Erythroblast (primary cell): ENCODE measurements at regions not wholly inside any gene's neighbourhood (a gene's known extent, or its start where the extent isn't known, plus 50 kb on each side); places are given as distances from the start of the nearest gene placed in this dataset.

ENCODE experiments used
- GATA1 ChIP-seq: IDR thresholded peaks from 2 replicates; pipeline ENCODE4 v1.6.1; 2011; ENCODE audit warnings: low read depth, mild to moderate bottlenecking, control low read depth, low read length, moderate library complexity
- POLR2A ChIP-seq: IDR thresholded peaks from 2 replicates; pipeline ENCODE4 v1.6.1; 2011; ENCODE audit warnings: mild to moderate bottlenecking, low read length

DNA sequence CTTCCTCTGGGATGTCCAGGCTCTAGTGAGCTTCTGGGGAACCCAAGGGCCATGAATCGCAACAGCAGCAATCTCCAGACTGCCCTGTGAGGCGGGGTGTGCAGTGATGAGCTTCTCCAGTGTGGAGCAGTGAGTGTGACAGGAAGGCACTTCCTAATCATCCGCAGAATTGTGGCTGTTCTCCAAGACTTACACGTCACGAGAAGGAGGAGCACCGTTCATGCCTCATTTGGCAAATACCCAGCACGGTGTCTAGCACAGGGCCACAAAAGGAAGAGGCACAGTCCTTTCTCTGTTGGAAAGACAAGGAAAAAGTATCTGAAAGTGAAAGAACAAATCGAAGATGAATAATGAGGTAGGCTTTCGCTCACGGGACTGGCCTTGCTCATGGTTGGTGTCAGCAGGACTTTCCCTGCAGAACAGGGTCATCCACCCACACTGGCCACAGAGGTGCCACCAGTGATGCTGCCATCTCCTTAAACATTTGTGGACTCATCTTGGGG is 125.1 kb upstream of the HAAO start:
- TF ChIP-seq POLR2A (peak; percentile 52), GATA1 (no peak)
